SK-N-SH (cell line): ENCODE measurements at regions not wholly inside any gene's neighbourhood (a gene's known extent, or its start where the extent isn't known, plus 50 kb on each side); places are given as distances from the start of the nearest gene placed in this dataset.

ENCODE experiments used
- CTCF ChIP-seq: fragments of 200-600 bp; sonication (generic); IDR thresholded peaks from 2 replicates; pipeline ENCODE4 v1.6.1; 2017; ENCODE audit warnings: antibody characterized with exemption, mild to moderate bottlenecking, moderate library complexity
- REST ChIP-seq: IDR thresholded peaks from 2 replicates; pipeline ENCODE4 v1.6.1; 2012; ENCODE audit warnings: mild to moderate bottlenecking, low read depth, low read length, moderate library complexity
- RFX5 ChIP-seq: IDR thresholded peaks from 2 replicates; pipeline ENCODE4 v1.6.1; 2012; ENCODE audit warnings: mild to moderate bottlenecking, improper control_type of control experiment, low read length
- TCF12 ChIP-seq: IDR thresholded peaks from 2 replicates; pipeline ENCODE4 v1.4.0; 2012
- USF2 ChIP-seq: fragments of 150-350 bp; IDR thresholded peaks from 2 replicates; pipeline ENCODE4 v1.6.1; 2017; ENCODE audit warnings: antibody characterized with exemption, low read length, low read depth, borderline replicate concordance

GRCh38 chr4:34974313-34974680 lies 1270.0 kb downstream of the ARAP2 start:
- no peak for TF ChIP-seq REST
- TF ChIP-seq USF2 = no peak
- no peak for TF ChIP-seq CTCF
- TF ChIP-seq TCF12 = no peak
- TF ChIP-seq RFX5 = no peak
